Stimulated activated CD8-positive, alpha-beta memory T cell treated with anti-CD3 and anti-CD28 coated beads, Interleukin-7, amount 100 ng/mL, for 24 hours (primary cell): ENCODE measurements at regions not wholly inside any gene's neighbourhood (a gene's known extent, or its start where the extent isn't known, plus 50 kb on each side); places are given as distances from the start of the nearest gene placed in this dataset.
"Not testable (repeated sequence)": the region's sequence is repeated elsewhere in the genome, so short reads cannot be mapped to it uniquely, and the experiment has no call there.

Experiments
- DNase-seq: peaks from one replicate; pipeline ENCODE4 v3.0.0-alpha.2; 2020; ENCODE audit warnings: low read depth

GRCh38 chr20:16801919-16802651, 53.9 kb downstream of the OTOR start:
- peak; percentile 38 for DNase-seq

GRCh38 chr20:16802652-16802935, 54.4 kb downstream of the OTOR start:
- no peak for DNase-seq

- peak; percentile 15 for DNase-seq
Measured at GRCh38 chr20:16803965-16804792, 56.0 kb downstream of the OTOR start.

GRCh38 chr20:16804793-16805187, 56.6 kb downstream of the OTOR start:
- DNase-seq, result no peak

GRCh38 chr20:16806061-16806460, 57.9 kb downstream of the OTOR start:
- no peak for DNase-seq

GRCh38 chr20:16806886-16807285, 58.7 kb downstream of the OTOR start:
- DNase-seq, result no peak

- no peak for DNase-seq
Measured at GRCh38 chr20:16808796-16809195, 60.6 kb downstream of the OTOR start.

GRCh38 chr20:16810216-16810615, 62.1 kb downstream of the OTOR start:
- DNase-seq, result no peak

- no peak for DNase-seq
Measured at GRCh38 chr20:16816192-16816591, 68.0 kb downstream of the OTOR start.

GRCh38 chr20:16819483-16819882, 71.3 kb downstream of the OTOR start:
- no peak for DNase-seq

- no peak for DNase-seq
Measured at GRCh38 chr20:16821211-16822089, 73.3 kb downstream of the OTOR start.

- DNase-seq, result no peak
Measured at GRCh38 chr20:16824664-16825063, 76.5 kb downstream of the OTOR start.

GRCh38 chr20:16828666-16829305, 80.6 kb downstream of the OTOR start:
- DNase-seq, result no peak

GRCh38 chr20:16835690-16836089, 87.5 kb downstream of the OTOR start:
- not testable (repeated sequence) for DNase-seq

- no peak for DNase-seq
Measured at GRCh38 chr20:16842486-16843120, 94.4 kb downstream of the OTOR start.

- no peak for DNase-seq
Measured at GRCh38 chr20:16844406-16844805, 96.2 kb downstream of the OTOR start.

- no peak for DNase-seq
Measured at GRCh38 chr20:16846006-16846405, 97.8 kb downstream of the OTOR start.

GRCh38 chr20:16848061-16848460, 99.9 kb downstream of the OTOR start:
- DNase-seq, result no peak

GRCh38 chr20:16848526-16848925, 100.4 kb downstream of the OTOR start:
- no peak for DNase-seq

- no peak for DNase-seq
Measured at GRCh38 chr20:16860914-16861313, 112.8 kb downstream of the OTOR start.

- no peak for DNase-seq
Measured at GRCh38 chr20:16861708-16862107, 113.5 kb downstream of the OTOR start.

GRCh38 chr20:16863303-16863702, 115.1 kb downstream of the OTOR start:
- DNase-seq, result no peak
